ENCODE measurements at regions not wholly inside any gene's neighbourhood (a gene's known extent, or its start where the extent isn't known, plus 50 kb on each side); places are given as distances from the start of the nearest gene placed in this dataset.

GRCh38 chr6:155509743-155510475, 54.3 kb upstream of the NOX3 start:
- H3K9me3 ChIP-seq: no peaks in the 10 kb centered on the region
- no peak for DNase-seq
- intact Hi-C loops (cut with DNase I; ENCODE audit: low total_unique reads): no loop called here
- no peaks in the 10 kb centered on the region for H3K27me3 ChIP-seq
- no peaks in the 10 kb centered on the region for H3K36me3 ChIP-seq
- no peak overlapping the region for H3K4me3 ChIP-seq
- no peak overlapping the region for H3K27ac ChIP-seq
- peaks cover 0 to 8% (median 3%) of the 10 kb centered on the region in 4 donors for H3K4me1 ChIP-seq
- WGBS, 5 donors: 50 to 73% (median 72%) methylated on average over 2 of the region's 2 CpGs
- TF ChIP-seq EP300 (IDR thresholded peaks at IDR 0.05) (no peak), POLR2A (IDR thresholded peaks at IDR 0.05) (no peak), POLR2AphosphoS5 (IDR thresholded peaks at IDR 0.05) (no peak), CTCF (IDR thresholded peaks at IDR 0.05) (no peak)

GRCh38 chr6:155505608-155505989, 50.0 kb upstream of the NOX3 start:
- 24 to 58% (median 48%) methylated on average over 2 of the region's 2 CpGs for WGBS, 5 donors
- no peak for TF ChIP-seq POLR2A (IDR thresholded peaks at IDR 0.05)
- TF ChIP-seq POLR2AphosphoS5 (IDR thresholded peaks at IDR 0.05): no peak
- no peak for TF ChIP-seq CTCF (IDR thresholded peaks at IDR 0.05)
- TF ChIP-seq EP300 (IDR thresholded peaks at IDR 0.05): no peak
- intact Hi-C loops (cut with DNase I; ENCODE audit: low total_unique reads): no loop called here

More at GRCh38 chr6:155505608-155505989, 50.0 kb upstream of the NOX3 start:
- Histone ChIP-seq H3K9me3 (peaks cover 0 to 4% (median 1%) of the 10 kb centered on the region in 4 donors), H3K4me3 (no peak overlapping the region), H3K36me3 (no peaks in the 10 kb centered on the region), H3K27me3 (no peaks in the 10 kb centered on the region), H3K27ac (no peak overlapping the region), H3K4me1 (peaks cover 0 to 8% (median 3%) of the 10 kb centered on the region in 4 donors)
- DNase-seq: no peak

Small RNA genes lying in the stretch of these regions (small RNA-seq; reads per million reads assigned to genes)
- gene MIR1202: 0 reads per million in 4 donors
- 0 reads per million in 4 donors for gene RNU7-152P
- 0 reads per million in 4 donors for gene SNORD28B

All from stomach (tissue), 8 donors.